ENCODE measurements at regions not wholly inside any gene's neighbourhood (a gene's known extent, or its start where the extent isn't known, plus 50 kb on each side); places are given as distances from the start of the nearest gene placed in this dataset.
"Not testable (repeated sequence)": the region's sequence is repeated elsewhere in the genome, so short reads cannot be mapped to it uniquely, and the experiment has no call there.

- peaks cover 3% of the 10 kb centered on the region for H3K9me3 ChIP-seq (ENCODE audit: control insufficient read depth, insufficient read depth, low read length)
- DNase-seq (ENCODE audit: low read depth in 4 of 6, low spot score in 6 of 6) = peak in 3 of 6 donors; percentile 12 to 93 (median 61)
- no peaks in the 10 kb centered on the region for H3K27me3 ChIP-seq (ENCODE audit: control insufficient read depth, insufficient read depth, low read length)
- H3K4me1 ChIP-seq (ENCODE audit: control insufficient read depth, insufficient read depth, low read length) = no peaks in the 10 kb centered on the region
- no peak overlapping the region for H3K4me3 ChIP-seq (ENCODE audit: low read depth, low read length)
- WGBS (ENCODE audit: insufficient coverage) = 51% methylated on average over 14 of the region's 15 CpGs
- no peak overlapping the region for H3K27ac ChIP-seq (ENCODE audit: low read depth, low read length)
- H3K36me3 ChIP-seq (ENCODE audit: control insufficient read depth, insufficient read depth, low read length) = no peaks in the 10 kb centered on the region
Observed at GRCh38 chrX:1833656-1834360, 218.9 kb downstream of the ASMT start.

GRCh38 chrX:1835056-1835455 is 220.2 kb downstream of the ASMT start:
- DNase-seq (ENCODE audit: low read depth in 4 of 6, low spot score in 6 of 6) = no peak
- peaks cover 3% of the 10 kb centered on the region for H3K9me3 ChIP-seq (ENCODE audit: control insufficient read depth, insufficient read depth, low read length)
- H3K27ac ChIP-seq (ENCODE audit: low read depth, low read length) = no peak overlapping the region
- H3K4me3 ChIP-seq (ENCODE audit: low read depth, low read length) = no peak overlapping the region
- H3K36me3 ChIP-seq (ENCODE audit: control insufficient read depth, insufficient read depth, low read length) = no peaks in the 10 kb centered on the region
- 36% methylated on average over 2 of the region's 4 CpGs for WGBS (ENCODE audit: insufficient coverage)
- H3K27me3 ChIP-seq (ENCODE audit: control insufficient read depth, insufficient read depth, low read length) = no peaks in the 10 kb centered on the region
- no peaks in the 10 kb centered on the region for H3K4me1 ChIP-seq (ENCODE audit: control insufficient read depth, insufficient read depth, low read length)

- 100% methylated on average over 1 of the region's 6 CpGs for WGBS (ENCODE audit: insufficient coverage)
- Histone ChIP-seq H3K9me3 (ENCODE audit: control insufficient read depth, insufficient read depth, low read length) (peaks cover 3% of the 10 kb centered on the region), H3K27me3 (ENCODE audit: control insufficient read depth, insufficient read depth, low read length) (no peaks in the 10 kb centered on the region), H3K4me1 (ENCODE audit: control insufficient read depth, insufficient read depth, low read length) (no peaks in the 10 kb centered on the region), H3K27ac (ENCODE audit: low read depth, low read length) (no peak overlapping the region), H3K4me3 (ENCODE audit: low read depth, low read length) (no peak overlapping the region), H3K36me3 (ENCODE audit: control insufficient read depth, insufficient read depth, low read length) (no peaks in the 10 kb centered on the region)
- no peak for DNase-seq (ENCODE audit: low read depth in 4 of 6, low spot score in 6 of 6)
Observed at GRCh38 chrX:1836683-1837082, 221.8 kb downstream of the ASMT start.

- Histone ChIP-seq H3K36me3 (ENCODE audit: control insufficient read depth, insufficient read depth, low read length) (no peaks in the 10 kb centered on the region), H3K4me1 (ENCODE audit: control insufficient read depth, insufficient read depth, low read length) (no peaks in the 10 kb centered on the region), H3K4me3 (ENCODE audit: low read depth, low read length) (no peak overlapping the region), H3K27ac (ENCODE audit: low read depth, low read length) (no peak overlapping the region), H3K9me3 (ENCODE audit: control insufficient read depth, insufficient read depth, low read length) (peaks cover 3% of the 10 kb centered on the region), H3K27me3 (ENCODE audit: control insufficient read depth, insufficient read depth, low read length) (no peaks in the 10 kb centered on the region)
- 98% methylated on average over 5 of the region's 7 CpGs for WGBS (ENCODE audit: insufficient coverage)
- DNase-seq (ENCODE audit: low read depth in 4 of 6, low spot score in 6 of 6) = no peak
Observed at GRCh38 chrX:1841746-1842145, 226.9 kb downstream of the ASMT start.

GRCh38 chrX:1847000-1847399 is 232.1 kb downstream of the ASMT start:
- not testable (repeated sequence) for H3K9me3 ChIP-seq (ENCODE audit: control insufficient read depth, insufficient read depth, low read length); H3K27me3 ChIP-seq (ENCODE audit: control insufficient read depth, insufficient read depth, low read length); H3K4me1 ChIP-seq (ENCODE audit: control insufficient read depth, insufficient read depth, low read length); H3K36me3 ChIP-seq (ENCODE audit: control insufficient read depth, insufficient read depth, low read length); H3K27ac ChIP-seq (ENCODE audit: low read depth, low read length); H3K4me3 ChIP-seq (ENCODE audit: low read depth, low read length); DNase-seq (ENCODE audit: low read depth in 4 of 6, low spot score in 6 of 6)
- WGBS (ENCODE audit: insufficient coverage) = no CpG with 5 or more reads among the region's 4 CpGs

- H3K27ac ChIP-seq (ENCODE audit: low read depth, low read length); H3K27me3 ChIP-seq (ENCODE audit: control insufficient read depth, insufficient read depth, low read length); H3K36me3 ChIP-seq (ENCODE audit: control insufficient read depth, insufficient read depth, low read length); H3K4me3 ChIP-seq (ENCODE audit: low read depth, low read length); H3K9me3 ChIP-seq (ENCODE audit: control insufficient read depth, insufficient read depth, low read length); H3K4me1 ChIP-seq (ENCODE audit: control insufficient read depth, insufficient read depth, low read length): not testable (repeated sequence)
- 39% methylated on average over 2 of the region's 2 CpGs for WGBS (ENCODE audit: insufficient coverage)
- DNase-seq (ENCODE audit: low read depth in 4 of 6, low spot score in 6 of 6) = peak in 1 of 6 donors; percentile 71
Observed at GRCh38 chrX:1847790-1848189, 232.9 kb downstream of the ASMT start.

GRCh38 chrX:1851527-1851926 is 236.7 kb downstream of the ASMT start:
- Histone ChIP-seq H3K9me3 (ENCODE audit: control insufficient read depth, insufficient read depth, low read length) (no peaks in the 10 kb centered on the region), H3K36me3 (ENCODE audit: control insufficient read depth, insufficient read depth, low read length) (no peaks in the 10 kb centered on the region), H3K27ac (ENCODE audit: low read depth, low read length) (no peak overlapping the region), H3K4me3 (ENCODE audit: low read depth, low read length) (no peak overlapping the region), H3K27me3 (ENCODE audit: control insufficient read depth, insufficient read depth, low read length) (no peaks in the 10 kb centered on the region), H3K4me1 (ENCODE audit: control insufficient read depth, insufficient read depth, low read length) (no peaks in the 10 kb centered on the region)
- DNase-seq (ENCODE audit: low read depth in 4 of 6, low spot score in 6 of 6) = no peak
- WGBS (ENCODE audit: insufficient coverage) = 95% methylated on average over 2 of the region's 6 CpGs

- WGBS (ENCODE audit: insufficient coverage) = 91% methylated on average over 5 of the region's 9 CpGs
- no peak for DNase-seq (ENCODE audit: low read depth in 4 of 6, low spot score in 6 of 6)
- H3K27ac ChIP-seq (ENCODE audit: low read depth, low read length) = no peak overlapping the region
- no peaks in the 10 kb centered on the region for H3K9me3 ChIP-seq (ENCODE audit: control insufficient read depth, insufficient read depth, low read length)
- no peaks in the 10 kb centered on the region for H3K4me1 ChIP-seq (ENCODE audit: control insufficient read depth, insufficient read depth, low read length)
- no peaks in the 10 kb centered on the region for H3K36me3 ChIP-seq (ENCODE audit: control insufficient read depth, insufficient read depth, low read length)
- H3K4me3 ChIP-seq (ENCODE audit: low read depth, low read length) = no peak overlapping the region
- H3K27me3 ChIP-seq (ENCODE audit: control insufficient read depth, insufficient read depth, low read length) = no peaks in the 10 kb centered on the region
Observed at GRCh38 chrX:1852082-1852481, 237.2 kb downstream of the ASMT start.

- Histone ChIP-seq H3K27ac (ENCODE audit: low read depth, low read length) (no peak overlapping the region), H3K9me3 (ENCODE audit: control insufficient read depth, insufficient read depth, low read length) (no peaks in the 10 kb centered on the region), H3K27me3 (ENCODE audit: control insufficient read depth, insufficient read depth, low read length) (no peaks in the 10 kb centered on the region), H3K4me3 (ENCODE audit: low read depth, low read length) (no peak overlapping the region), H3K36me3 (ENCODE audit: control insufficient read depth, insufficient read depth, low read length) (no peaks in the 10 kb centered on the region), H3K4me1 (ENCODE audit: control insufficient read depth, insufficient read depth, low read length) (no peaks in the 10 kb centered on the region)
- WGBS (ENCODE audit: insufficient coverage) = 78% methylated on average over 3 of the region's 3 CpGs
- no peak for DNase-seq (ENCODE audit: low read depth in 4 of 6, low spot score in 6 of 6)
Observed at GRCh38 chrX:1853447-1853846, 238.6 kb downstream of the ASMT start.

- Histone ChIP-seq H3K36me3 (ENCODE audit: control insufficient read depth, insufficient read depth, low read length) (no peaks in the 10 kb centered on the region), H3K9me3 (ENCODE audit: control insufficient read depth, insufficient read depth, low read length) (no peaks in the 10 kb centered on the region), H3K4me3 (ENCODE audit: low read depth, low read length) (no peak overlapping the region), H3K27me3 (ENCODE audit: control insufficient read depth, insufficient read depth, low read length) (no peaks in the 10 kb centered on the region), H3K27ac (ENCODE audit: low read depth, low read length) (no peak overlapping the region), H3K4me1 (ENCODE audit: control insufficient read depth, insufficient read depth, low read length) (no peaks in the 10 kb centered on the region)
- DNase-seq (ENCODE audit: low read depth in 4 of 6, low spot score in 6 of 6) = no peak
- WGBS (ENCODE audit: insufficient coverage) = 96% methylated on average over 3 of the region's 3 CpGs
Observed at GRCh38 chrX:1853916-1854315, 239.1 kb downstream of the ASMT start.
